BLaER1 (cell line): ENCODE measurements at regions not wholly inside any gene's neighbourhood (a gene's known extent, or its start where the extent isn't known, plus 50 kb on each side); places are given as distances from the start of the nearest gene placed in this dataset.

ENCODE experiments used
- H3K27ac ChIP-seq: shearing (Covaris generic); formaldehyde crosslinking; 2 replicates; pipeline ENCODE4 v1.8.1; 2022
- H3K27me3 ChIP-seq: shearing (Covaris generic); formaldehyde crosslinking; 2 replicates; pipeline ENCODE4 v1.8.1; 2022
- H3K36me3 ChIP-seq: shearing (Covaris generic); formaldehyde crosslinking; 2 replicates; pipeline ENCODE4 v1.8.1; 2022
- H3K4me1 ChIP-seq: shearing (Covaris generic); formaldehyde crosslinking; 2 replicates; pipeline ENCODE4 v1.8.1; 2022
- H3K4me2 ChIP-seq: shearing (Covaris generic); formaldehyde crosslinking; 2 replicates; pipeline ENCODE4 v1.8.1; 2022
- H3K4me3 ChIP-seq: shearing (Covaris generic); formaldehyde crosslinking; 2 replicates; pipeline ENCODE4 v1.8.1; 2022
- H3K9ac ChIP-seq: shearing (Covaris generic); formaldehyde crosslinking; 2 replicates; pipeline ENCODE4 v1.8.1; 2022
- H3K9me3 ChIP-seq: shearing (Covaris generic); formaldehyde crosslinking; 2 replicates; pipeline ENCODE4 v1.8.1; 2022
- H4K20me1 ChIP-seq: shearing (Covaris generic); formaldehyde crosslinking; 2 replicates; pipeline ENCODE4 v1.8.1; 2022
- Cebpa-rat ChIP-seq: shearing (Covaris generic); IDR thresholded peaks from 2 replicates; pipeline ENCODE4 v1.8.1; 2022

- peaks cover 27% of the 10 kb centered on the region for H3K4me1 ChIP-seq
- no peak overlapping the region for H3K9ac ChIP-seq
- H3K4me2 ChIP-seq = peak overlapping the region; percentile 75
- H3K4me3 ChIP-seq = no peak overlapping the region
- no peaks in the 10 kb centered on the region for H3K9me3 ChIP-seq
- TF ChIP-seq Cebpa-rat = no peak
- H3K27ac ChIP-seq = no peak overlapping the region
- H4K20me1 ChIP-seq = peaks cover 6% of the 10 kb centered on the region; the same call in 1 of the 2 replicates
- H3K27me3 ChIP-seq = no peaks in the 10 kb centered on the region
- no peaks in the 10 kb centered on the region for H3K36me3 ChIP-seq
Observed at GRCh38 chr3:127393131-127393820, 105.4 kb upstream of the PRR20G start.

GRCh38 chr3:127392156-127392490, 104.3 kb upstream of the PRR20G start:
- Histone ChIP-seq H3K27ac (no peak overlapping the region), H3K4me1 (peaks cover 27% of the 10 kb centered on the region), H3K9me3 (no peaks in the 10 kb centered on the region), H3K27me3 (no peaks in the 10 kb centered on the region), H3K4me2 (peak overlapping the region; percentile 75), H4K20me1 (peaks cover 6% of the 10 kb centered on the region; the same call in 1 of the 2 replicates), H3K4me3 (no peak overlapping the region), H3K9ac (no peak overlapping the region), H3K36me3 (no peaks in the 10 kb centered on the region)
- TF ChIP-seq Cebpa-rat = no peak

- no peaks in the 10 kb centered on the region for H3K36me3 ChIP-seq
- H3K9ac ChIP-seq = no peak overlapping the region
- no peak overlapping the region for H3K4me3 ChIP-seq
- H3K27me3 ChIP-seq = no peaks in the 10 kb centered on the region
- H4K20me1 ChIP-seq = peaks cover 6% of the 10 kb centered on the region; the same call in 1 of the 2 replicates
- H3K9me3 ChIP-seq = no peaks in the 10 kb centered on the region
- H3K4me1 ChIP-seq = peaks cover 27% of the 10 kb centered on the region
- no peak overlapping the region for H3K27ac ChIP-seq
- H3K4me2 ChIP-seq = peak overlapping the region; percentile 75
- no peak for TF ChIP-seq Cebpa-rat
Observed at GRCh38 chr3:127391436-127392155, 103.8 kb upstream of the PRR20G start.

- H3K9me3 ChIP-seq = no peaks in the 10 kb centered on the region
- H3K4me1 ChIP-seq = peaks cover 27% of the 10 kb centered on the region
- no peak overlapping the region for H3K4me3 ChIP-seq
- no peak overlapping the region for H3K4me2 ChIP-seq
- no peaks in the 10 kb centered on the region for H3K27me3 ChIP-seq
- H4K20me1 ChIP-seq = peaks cover 6% of the 10 kb centered on the region; the same call in 1 of the 2 replicates
- no peaks in the 10 kb centered on the region for H3K36me3 ChIP-seq
- TF ChIP-seq Cebpa-rat = no peak
- no peak overlapping the region for H3K27ac ChIP-seq
- H3K9ac ChIP-seq = no peak overlapping the region
Observed at GRCh38 chr3:127390365-127391025, 102.6 kb upstream of the PRR20G start.

- no peak overlapping the region for H3K9ac ChIP-seq
- TF ChIP-seq Cebpa-rat = no peak
- H3K4me3 ChIP-seq = no peak overlapping the region
- H3K9me3 ChIP-seq = no peaks in the 10 kb centered on the region
- H3K36me3 ChIP-seq = no peaks in the 10 kb centered on the region
- H3K4me2 ChIP-seq = no peak overlapping the region
- H3K4me1 ChIP-seq = peaks cover 27% of the 10 kb centered on the region
- no peak overlapping the region for H3K27ac ChIP-seq
- H4K20me1 ChIP-seq = peaks cover 6% of the 10 kb centered on the region; the same call in 1 of the 2 replicates
- H3K27me3 ChIP-seq = no peaks in the 10 kb centered on the region
Observed at GRCh38 chr3:127389913-127390312, 102.1 kb upstream of the PRR20G start.

- H3K4me1 ChIP-seq = peaks cover 27% of the 10 kb centered on the region
- no peak overlapping the region for H3K27ac ChIP-seq
- no peak overlapping the region for H3K4me2 ChIP-seq
- H3K36me3 ChIP-seq = no peaks in the 10 kb centered on the region
- H3K9me3 ChIP-seq = no peaks in the 10 kb centered on the region
- H4K20me1 ChIP-seq = peaks cover 6% of the 10 kb centered on the region; the same call in 1 of the 2 replicates
- no peak for TF ChIP-seq Cebpa-rat
- no peak overlapping the region for H3K4me3 ChIP-seq
- no peak overlapping the region for H3K9ac ChIP-seq
- no peaks in the 10 kb centered on the region for H3K27me3 ChIP-seq
Observed at GRCh38 chr3:127389420-127389819, 101.6 kb upstream of the PRR20G start.

- no peak for TF ChIP-seq Cebpa-rat
- Histone ChIP-seq H3K4me2 (no peak overlapping the region), H3K9ac (no peak overlapping the region), H3K36me3 (no peaks in the 10 kb centered on the region), H3K4me3 (no peak overlapping the region), H3K9me3 (no peaks in the 10 kb centered on the region), H3K4me1 (peaks cover 23% of the 10 kb centered on the region), H4K20me1 (peaks cover 6% of the 10 kb centered on the region; the same call in 1 of the 2 replicates), H3K27me3 (no peaks in the 10 kb centered on the region), H3K27ac (no peak overlapping the region)
Observed at GRCh38 chr3:127388427-127388826, 100.6 kb upstream of the PRR20G start.

- Histone ChIP-seq H3K4me3 (no peak overlapping the region), H3K36me3 (no peaks in the 10 kb centered on the region), H3K27me3 (no peaks in the 10 kb centered on the region), H3K9ac (no peak overlapping the region), H4K20me1 (peaks cover 6% of the 10 kb centered on the region; the same call in 1 of the 2 replicates), H3K4me2 (no peak overlapping the region), H3K27ac (no peak overlapping the region), H3K9me3 (no peaks in the 10 kb centered on the region), H3K4me1 (peaks cover 16% of the 10 kb centered on the region)
- TF ChIP-seq Cebpa-rat = no peak
Observed at GRCh38 chr3:127387556-127388153, 99.8 kb upstream of the PRR20G start.

GRCh38 chr3:127387119-127387518, 99.3 kb upstream of the PRR20G start:
- H3K36me3 ChIP-seq = no peaks in the 10 kb centered on the region
- H3K27me3 ChIP-seq = no peaks in the 10 kb centered on the region
- no peak overlapping the region for H3K4me3 ChIP-seq
- no peaks in the 10 kb centered on the region for H3K9me3 ChIP-seq
- no peak overlapping the region for H3K4me2 ChIP-seq
- peaks cover 6% of the 10 kb centered on the region; the same call in 1 of the 2 replicates for H4K20me1 ChIP-seq
- no peak overlapping the region for H3K9ac ChIP-seq
- peaks cover 10% of the 10 kb centered on the region for H3K4me1 ChIP-seq
- no peak for TF ChIP-seq Cebpa-rat
- no peak overlapping the region for H3K27ac ChIP-seq
